Lower leg skin (tissue), 3 donors: ENCODE measurements at regions not wholly inside any gene's neighbourhood (a gene's known extent, or its start where the extent isn't known, plus 50 kb on each side); places are given as distances from the start of the nearest gene placed in this dataset.

Experiments
- CTCF ChIP-seq, 3 donors: fragments of 450-650 bp; IDR thresholded peaks; one replicate each; pipeline ENCODE4 v1.5.1; 2016; ENCODE audit warnings: antibody characterized with exemption in 3 of 3, mild to moderate bottlenecking in 3 of 3, moderate library complexity in 2 of 3
- POLR2A ChIP-seq, 2 donors: fragments of 450-650 bp; IDR thresholded peaks; one replicate each; pipeline ENCODE4 v1.6.1; 2016 to 2017; ENCODE audit warnings: antibody characterized with exemption in 2 of 2, mild to moderate bottlenecking in 1 of 2, moderate library complexity in 1 of 2

GRCh38 chr21:28066596-28067387 lies 925.9 kb downstream of the LTN1 start:
- TF ChIP-seq CTCF (IDR thresholded peaks at IDR 0.05): no peak
- no peak for TF ChIP-seq POLR2A (IDR thresholded peaks at IDR 0.05)
